ENCODE measurements at regions not wholly inside any gene's neighbourhood (a gene's known extent, or its start where the extent isn't known, plus 50 kb on each side); places are given as distances from the start of the nearest gene placed in this dataset.
"Not testable (repeated sequence)": the region's sequence is repeated elsewhere in the genome, so short reads cannot be mapped to it uniquely, and the experiment has no call there.

DNA sequence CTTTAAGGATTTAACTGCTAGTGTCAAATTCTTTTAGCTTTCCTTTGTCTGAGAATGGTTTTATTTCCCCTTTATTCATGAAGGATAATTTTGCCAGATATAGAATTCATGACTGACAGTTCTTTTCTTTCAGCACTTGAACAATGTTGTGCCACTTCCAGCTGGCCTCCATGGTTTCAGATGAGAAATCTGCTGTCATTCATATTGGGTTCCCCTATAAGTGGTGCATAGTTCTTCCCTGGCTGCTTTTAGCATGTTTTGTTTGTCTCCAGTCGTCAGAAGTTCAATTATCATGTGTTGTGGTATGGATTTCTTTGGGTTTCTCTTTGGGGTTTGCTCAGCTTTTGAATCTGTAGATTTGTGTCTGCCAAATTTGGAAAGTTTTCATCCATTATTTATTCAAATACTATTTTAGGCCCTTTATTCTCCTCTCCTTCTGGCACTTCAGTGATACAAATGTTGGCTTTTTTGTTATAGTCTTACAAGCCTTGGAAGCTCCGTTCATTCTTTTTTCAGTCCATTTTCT lies 76.3 kb upstream of the TGM3 start:
- intact Hi-C loops (cut with DNase I; ENCODE audit: low total_unique reads) = no loop called here
- TF ChIP-seq, protein P1, sequence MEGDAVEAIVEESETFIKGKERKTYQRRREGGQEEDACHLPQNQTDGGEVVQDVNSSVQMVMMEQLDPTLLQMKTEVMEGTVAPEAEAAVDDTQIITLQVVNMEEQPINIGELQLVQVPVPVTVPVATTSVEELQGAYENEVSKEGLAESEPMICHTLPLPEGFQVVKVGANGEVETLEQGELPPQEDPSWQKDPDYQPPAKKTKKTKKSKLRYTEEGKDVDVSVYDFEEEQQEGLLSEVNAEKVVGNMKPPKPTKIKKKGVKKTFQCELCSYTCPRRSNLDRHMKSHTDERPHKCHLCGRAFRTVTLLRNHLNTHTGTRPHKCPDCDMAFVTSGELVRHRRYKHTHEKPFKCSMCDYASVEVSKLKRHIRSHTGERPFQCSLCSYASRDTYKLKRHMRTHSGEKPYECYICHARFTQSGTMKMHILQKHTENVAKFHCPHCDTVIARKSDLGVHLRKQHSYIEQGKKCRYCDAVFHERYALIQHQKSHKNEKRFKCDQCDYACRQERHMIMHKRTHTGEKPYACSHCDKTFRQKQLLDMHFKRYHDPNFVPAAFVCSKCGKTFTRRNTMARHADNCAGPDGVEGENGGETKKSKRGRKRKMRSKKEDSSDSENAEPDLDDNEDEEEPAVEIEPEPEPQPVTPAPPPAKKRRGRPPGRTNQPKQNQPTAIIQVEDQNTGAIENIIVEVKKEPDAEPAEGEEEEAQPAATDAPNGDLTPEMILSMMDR (IDR thresholded peaks at IDR 0.05) = no peak

DNA sequence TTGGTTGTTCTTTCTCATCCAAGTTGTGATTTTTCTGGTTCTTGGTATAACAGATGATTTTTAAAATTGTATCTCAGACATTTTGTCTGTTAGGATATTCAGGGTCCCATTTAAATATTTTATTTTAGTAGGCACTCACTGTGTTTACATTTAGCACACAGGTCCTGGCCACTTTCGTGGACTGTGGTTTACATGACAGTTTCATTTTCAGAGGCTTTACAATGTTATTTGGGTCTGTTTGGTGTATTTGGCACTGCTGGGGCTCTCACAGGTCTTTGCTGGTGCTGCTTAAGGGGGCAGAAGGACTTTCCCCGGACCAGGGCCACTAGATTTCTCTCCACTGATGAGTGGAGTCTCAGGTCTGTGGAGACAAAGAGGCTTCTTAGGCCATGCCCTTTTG lies 75.5 kb upstream of the TGM3 start:
- intact Hi-C loops (cut with DNase I; ENCODE audit: low total_unique reads) = no loop called here
- H3K27ac ChIP-seq = no peak overlapping the region
- DNase-seq = no peak

More for the DNA sequence above, 76.3 kb upstream of the TGM3 start:
- Histone ChIP-seq H3K27ac (no peak overlapping the region), H3K9me3 (no peaks in the 10 kb centered on the region), H3K4me3 (no peak overlapping the region), H3K4me1 (no peaks in the 10 kb centered on the region), H3K27me3 (peaks cover 0 to 4% of the 10 kb centered on the region in 2 donors), H3K36me3 (no peaks in the 10 kb centered on the region)
- DNase-seq = no peak

DNA sequence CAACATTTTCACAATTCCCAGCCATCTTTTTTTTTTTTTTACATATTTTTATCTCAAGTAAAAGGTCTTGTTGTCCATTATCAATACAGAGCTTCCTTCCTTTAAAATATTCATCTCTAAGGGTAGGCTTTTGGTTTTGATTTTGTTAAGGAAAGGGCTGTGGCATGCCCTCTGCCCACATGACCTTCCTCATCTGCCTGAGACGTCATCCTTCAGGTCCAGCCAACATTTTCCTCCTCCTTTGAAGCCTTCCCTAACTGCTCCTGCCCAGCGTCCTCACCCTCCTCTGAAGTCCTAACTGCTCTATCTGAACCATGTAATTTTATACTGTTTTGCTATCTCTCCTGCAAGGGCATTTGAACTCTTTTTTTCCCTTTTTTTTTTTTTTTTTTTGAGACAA lies 73.9 kb upstream of the TGM3 start:
- no peak for DNase-seq
- TF ChIP-seq, protein P1 (IDR thresholded peaks at IDR 0.05) = no peak
- Histone ChIP-seq H3K4me1 (no peaks in the 10 kb centered on the region), H3K36me3 (no peaks in the 10 kb centered on the region), H3K4me3 (no peak overlapping the region), H3K9me3 (no peaks in the 10 kb centered on the region), H3K27ac (no peak overlapping the region), H3K27me3 (peaks cover 0 to 4% of the 10 kb centered on the region in 2 donors)
- intact Hi-C loops (cut with DNase I; ENCODE audit: low total_unique reads) = no loop called here

More for the DNA sequence above, 75.5 kb upstream of the TGM3 start:
- peaks cover 0 to 4% of the 10 kb centered on the region in 2 donors for H3K27me3 ChIP-seq
- no peaks in the 10 kb centered on the region for H3K36me3 ChIP-seq
- TF ChIP-seq, protein P1 (IDR thresholded peaks at IDR 0.05) = no peak
- no peaks in the 10 kb centered on the region for H3K9me3 ChIP-seq
- no peaks in the 10 kb centered on the region for H3K4me1 ChIP-seq
- no peak overlapping the region for H3K4me3 ChIP-seq

DNA sequence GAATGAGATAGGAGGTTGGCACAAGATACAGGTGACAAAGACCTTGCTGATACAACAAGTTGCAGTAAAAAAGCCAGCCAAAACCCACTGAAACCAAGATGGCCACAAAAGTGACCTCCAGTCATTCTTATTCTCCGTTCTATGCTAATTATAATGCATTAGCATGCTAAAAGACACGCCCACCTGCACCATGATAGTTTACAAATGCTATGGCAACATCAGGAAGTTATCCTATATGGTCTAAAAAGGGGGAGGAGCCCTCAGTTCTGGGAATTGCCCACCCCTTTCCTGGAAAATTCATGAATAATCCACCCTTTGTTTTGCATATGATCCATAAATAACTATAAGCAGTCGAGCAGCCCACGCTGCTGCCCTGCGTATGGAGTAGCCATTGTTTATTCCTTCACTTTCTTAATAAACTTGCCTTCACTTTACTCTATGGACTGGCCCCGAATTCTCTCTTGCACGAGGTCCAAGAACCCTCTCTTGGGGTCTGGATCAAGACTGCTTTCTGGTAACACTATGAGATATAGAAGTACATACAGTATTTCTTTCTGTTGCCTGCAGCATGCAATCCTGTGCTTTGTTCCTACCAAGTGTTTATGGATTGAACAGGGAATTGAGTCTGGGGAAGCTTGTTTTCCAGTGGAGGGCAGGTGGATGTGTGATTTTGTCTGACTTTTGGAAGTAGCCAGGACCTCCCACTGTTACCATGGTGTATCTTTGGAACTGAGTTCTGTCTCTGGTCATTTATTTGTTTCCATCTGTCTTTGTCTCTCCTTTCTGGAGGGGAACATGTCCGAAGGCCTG lies 72.0 kb upstream of the TGM3 start:
- Histone ChIP-seq H3K27me3 (peaks cover 0 to 4% of the 10 kb centered on the region in 2 donors), H3K27ac (no peak overlapping the region), H3K36me3 (no peaks in the 10 kb centered on the region), H3K4me1 (no peaks in the 10 kb centered on the region), H3K9me3 (no peaks in the 10 kb centered on the region), H3K4me3 (no peak overlapping the region)
- intact Hi-C loops (cut with DNase I; ENCODE audit: low total_unique reads) = no loop called here
- no peak for DNase-seq
- TF ChIP-seq, protein P1 (IDR thresholded peaks at IDR 0.05) = no peak

DNA sequence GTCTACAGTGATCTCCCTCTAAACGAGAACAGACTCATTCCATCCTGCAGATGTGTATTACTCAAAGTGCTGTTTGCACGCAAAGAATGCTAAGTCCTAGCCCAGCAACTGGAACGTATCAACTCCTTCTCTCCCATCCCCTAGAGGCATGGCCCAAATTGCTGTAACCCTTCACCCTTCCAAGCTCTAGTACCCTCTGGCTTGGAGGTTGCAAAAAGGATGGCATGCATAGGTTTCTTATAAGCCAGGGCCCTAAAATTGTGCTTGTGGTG lies 71.5 kb upstream of the TGM3 start:
- no peak overlapping the region for H3K27ac ChIP-seq
- no peak for DNase-seq
- TF ChIP-seq, protein P1 (IDR thresholded peaks at IDR 0.05) = no peak
- no peaks in the 10 kb centered on the region for H3K4me1 ChIP-seq
- H3K36me3 ChIP-seq = no peaks in the 10 kb centered on the region
- H3K4me3 ChIP-seq = no peak overlapping the region
- H3K27me3 ChIP-seq = peaks cover 0 to 4% of the 10 kb centered on the region in 2 donors
- intact Hi-C loops (cut with DNase I; ENCODE audit: low total_unique reads) = no loop called here
- no peaks in the 10 kb centered on the region for H3K9me3 ChIP-seq

DNA sequence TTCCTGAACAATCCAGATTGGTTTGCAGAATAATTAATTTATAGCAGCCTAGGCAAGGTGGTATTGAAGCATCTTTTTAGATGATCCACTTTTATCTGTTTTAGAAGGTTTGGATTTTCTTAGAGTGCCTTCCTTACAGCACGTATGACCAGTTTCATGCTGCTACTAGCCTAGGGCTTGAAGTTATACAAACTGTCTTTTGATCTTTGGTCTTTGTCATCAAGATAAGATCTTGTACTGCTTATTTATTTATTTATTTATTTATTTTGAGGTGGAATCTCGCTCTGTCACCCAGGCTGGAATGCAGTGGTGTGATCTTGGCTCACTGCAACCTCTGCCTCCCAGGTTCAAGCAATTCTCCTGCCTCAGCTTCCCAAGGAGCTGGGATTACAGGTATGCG lies 68.5 kb upstream of the TGM3 start:
- H3K36me3 ChIP-seq; H3K27me3 ChIP-seq; DNase-seq; intact Hi-C loops (cut with DNase I; ENCODE audit: low total_unique reads); H3K4me1 ChIP-seq; H3K9me3 ChIP-seq; H3K4me3 ChIP-seq; H3K27ac ChIP-seq: not testable (repeated sequence)

Measured in tibial artery (tissue), 4 donors.